Esophagus muscularis mucosa (tissue), 4 donors: ENCODE measurements at regions not wholly inside any gene's neighbourhood (a gene's known extent, or its start where the extent isn't known, plus 50 kb on each side); places are given as distances from the start of the nearest gene placed in this dataset.

ENCODE experiments used
- DNase-seq: peaks from one replicate; pipeline ENCODE4 v3.0.0-alpha.2; 2017; ENCODE audit errors: extremely low spot score
- H3K27ac ChIP-seq, 4 donors: fragments of 200-600 bp; sonication (generic); replicated peaks in 1 of 4; 1 replicate in 3 of 4; 2 replicates in 1 of 4; pipeline ENCODE4 v1.5.1; 2016 to 2019; ENCODE audit warnings: mild to moderate bottlenecking in 1 of 4
- H3K27me3 ChIP-seq, 4 donors: fragments of 200-600 bp; sonication (generic); one replicate each; pipeline versions ENCODE4 v1.5.1 to v1.6.0; 2016 to 2019
- H3K36me3 ChIP-seq, 4 donors: fragments of 200-600 bp; sonication (generic); one replicate each; pipeline ENCODE4 v1.5.1; 2016 to 2019
- H3K4me1 ChIP-seq, 4 donors: fragments of 200-600 bp; sonication (generic); one replicate each; pipeline ENCODE4 v1.5.1; 2016 to 2019
- H3K4me3 ChIP-seq, 4 donors: fragments of 200-600 bp; sonication (generic); 1 replicate in 2 of 4; 2 replicates in 2 of 4; pipeline ENCODE4 v1.5.1; 2016 to 2019; ENCODE audit warnings: mild to moderate bottlenecking in 4 of 4, moderate library complexity in 1 of 4
- H3K9me3 ChIP-seq, 4 donors: fragments of 200-600 bp; sonication (generic); 1 replicate in 3 of 4; 2 replicates in 1 of 4; pipeline ENCODE4 v1.5.1; 2016 to 2019
- CTCF ChIP-seq, 3 experiments: fragments of 200-600 bp in 2 of 3; fragments of 450-650 bp in 1 of 3; sonication (generic) in 2 of 3; IDR thresholded peaks; one replicate each; pipeline ENCODE4 v1.5.1; 2017 to 2019; ENCODE audit warnings: antibody characterized with exemption in 3 of 3, mild to moderate bottlenecking in 2 of 3, moderate library complexity in 1 of 3
- EP300 ChIP-seq: sonication (generic); formaldehyde crosslinking; IDR thresholded peaks from one replicate; pipeline ENCODE4 v1.6.1; 2017; ENCODE audit warnings: antibody characterized with exemption
- POLR2A ChIP-seq: fragments of 450-650 bp; IDR thresholded peaks from one replicate; pipeline ENCODE4 v1.6.1; 2017; ENCODE audit warnings: antibody characterized with exemption, moderate library complexity, mild to moderate bottlenecking, low read depth
- POLR2AphosphoS5 ChIP-seq, 2 donors: sonication (generic); formaldehyde crosslinking; IDR thresholded peaks; one replicate each; pipeline ENCODE4 v1.6.1; 2017; ENCODE audit warnings: antibody characterized with exemption in 2 of 2
- WGBS: methylation state at CpG from one replicate; pipeline ENCODE4 v1.1.5; 2018; 5-methylcytosine and 5-hydroxymethylcytosine counted together
- intact Hi-C: fragments of 100-400 bp; cut with DNase I; formaldehyde crosslinking; loops from one replicate; pipeline ENCODE4 v1.15.1; 2023

- intact Hi-C loops, result no loop called here
- Histone ChIP-seq H3K4me3 (no peak overlapping the region), H3K4me1 (no peaks in the 10 kb centered on the region), H3K27me3 (no peaks in the 10 kb centered on the region), H3K27ac (no peak overlapping the region), H3K36me3 (no peaks in the 10 kb centered on the region), H3K9me3 (no peaks in the 10 kb centered on the region)
- WGBS, result 70% methylated on average over 2 of the region's 2 CpGs
- no peak for TF ChIP-seq POLR2AphosphoS5 (IDR thresholded peaks at IDR 0.05)
- TF ChIP-seq CTCF (IDR thresholded peaks at IDR 0.05), result no peak
- no peak for TF ChIP-seq POLR2A
- no peak for TF ChIP-seq EP300
- no peak for DNase-seq
Observed at GRCh38 chr2:192578780-192579179, 384.0 kb upstream of the TMEFF2 start.

GRCh38 chr2:192577706-192578105 is 383.0 kb upstream of the TMEFF2 start:
- Histone ChIP-seq H3K27ac (no peak overlapping the region), H3K4me3 (no peak overlapping the region), H3K27me3 (no peaks in the 10 kb centered on the region), H3K36me3 (no peaks in the 10 kb centered on the region), H3K9me3 (no peaks in the 10 kb centered on the region), H3K4me1 (no peaks in the 10 kb centered on the region)
- intact Hi-C loops, result no loop called here
- DNase-seq, result no peak
- TF ChIP-seq EP300 (no peak), CTCF (IDR thresholded peaks at IDR 0.05) (no peak), POLR2A (no peak), POLR2AphosphoS5 (IDR thresholded peaks at IDR 0.05) (no peak)

GRCh38 chr2:192574552-192574951 is 379.8 kb upstream of the TMEFF2 start:
- Histone ChIP-seq H3K4me3 (no peak overlapping the region), H3K4me1 (no peaks in the 10 kb centered on the region), H3K36me3 (no peaks in the 10 kb centered on the region), H3K9me3 (no peaks in the 10 kb centered on the region), H3K27ac (no peak overlapping the region), H3K27me3 (no peaks in the 10 kb centered on the region)
- no peak for DNase-seq
- intact Hi-C loops, result no loop called here
- TF ChIP-seq EP300, result no peak
- TF ChIP-seq POLR2A, result no peak
- TF ChIP-seq POLR2AphosphoS5 (IDR thresholded peaks at IDR 0.05), result no peak
- no peak for TF ChIP-seq CTCF (IDR thresholded peaks at IDR 0.05)
- WGBS, result 83% methylated on average over 2 of the region's 2 CpGs

GRCh38 chr2:192571636-192572035 is 376.9 kb upstream of the TMEFF2 start:
- no peak overlapping the region for H3K4me3 ChIP-seq
- H3K4me1 ChIP-seq, result no peaks in the 10 kb centered on the region
- no peaks in the 10 kb centered on the region for H3K36me3 ChIP-seq
- H3K9me3 ChIP-seq, result no peaks in the 10 kb centered on the region
- WGBS, result 69% methylated on average over 2 of the region's 2 CpGs
- H3K27ac ChIP-seq, result no peak overlapping the region
- no peaks in the 10 kb centered on the region for H3K27me3 ChIP-seq
- TF ChIP-seq EP300 (no peak), POLR2A (no peak), CTCF (IDR thresholded peaks at IDR 0.05) (no peak), POLR2AphosphoS5 (IDR thresholded peaks at IDR 0.05) (no peak)
- DNase-seq, result no peak
- intact Hi-C loops, result no loop called here

GRCh38 chr2:192570788-192571187 is 376.1 kb upstream of the TMEFF2 start:
- WGBS, result 88% methylated on average over 1 of the region's 1 CpG
- no peak for DNase-seq
- Histone ChIP-seq H3K4me3 (no peak overlapping the region), H3K9me3 (no peaks in the 10 kb centered on the region), H3K27me3 (no peaks in the 10 kb centered on the region), H3K4me1 (no peaks in the 10 kb centered on the region), H3K27ac (no peak overlapping the region), H3K36me3 (no peaks in the 10 kb centered on the region)
- no peak for TF ChIP-seq POLR2AphosphoS5 (IDR thresholded peaks at IDR 0.05)
- no peak for TF ChIP-seq CTCF (IDR thresholded peaks at IDR 0.05)
- TF ChIP-seq POLR2A, result no peak
- TF ChIP-seq EP300, result no peak
- intact Hi-C loops, result no loop called here
